ENCODE measurements at regions not wholly inside any gene's neighbourhood (a gene's known extent, or its start where the extent isn't known, plus 50 kb on each side); places are given as distances from the start of the nearest gene placed in this dataset.

GRCh38 chr10:78539247-78539766 lies 505.6 kb downstream of the RPS24 start:
- TF ChIP-seq CTCF (IDR thresholded peaks at IDR 0.05) (no peak), EP300 (IDR thresholded peaks at IDR 0.05) (no peak), POLR2A (IDR thresholded peaks at IDR 0.05) (no peak)

Data from suprapubic skin (tissue), 3 donors.